Psoas muscle (tissue), 7 donors: ENCODE measurements at regions not wholly inside any gene's neighbourhood (a gene's known extent, or its start where the extent isn't known, plus 50 kb on each side); places are given as distances from the start of the nearest gene placed in this dataset.

Source experiments
- ATAC-seq, 4 donors: fragments of 200-7000 bp; cut with Tn5 transposase; one replicate each; pipeline ENCODE4 v1.9.1; 2020; ENCODE audit warnings: moderate library complexity in 3 of 4, mild to moderate bottlenecking in 2 of 4
- DNase-seq, 2 donors: peaks; one replicate each; pipeline ENCODE4 v3.0.0-alpha.2; 2020
- H3K27ac ChIP-seq: fragments of 200-600 bp; one replicate; pipeline ENCODE4 v1.8.0; 2022
- H3K27me3 ChIP-seq, 3 donors: fragments of 200-600 bp in 1 of 3; one replicate each; pipeline versions ENCODE4 v1.6.1 to v1.8.0; 2013 to 2022; ENCODE audit warnings: low read length in 2 of 3, mild to moderate bottlenecking in 2 of 3, moderate library complexity in 1 of 3; ENCODE audit not compliant: insufficient read depth in 3 of 3
- H3K36me3 ChIP-seq, 2 donors: fragments of 200-600 bp in 1 of 2; one replicate each; pipeline versions ENCODE4 v1.6.1 to v1.8.0; 2013 to 2022; ENCODE audit warnings: low read depth in 1 of 2, mild to moderate bottlenecking in 1 of 2, moderate library complexity in 1 of 2; ENCODE audit not compliant: insufficient read depth in 1 of 2
- H3K4me1 ChIP-seq: fragments of 200-600 bp; one replicate; pipeline ENCODE4 v1.8.0; 2022
- H3K4me3 ChIP-seq: fragments of 200-600 bp; one replicate; pipeline ENCODE4 v1.8.0; 2022; ENCODE audit warnings: mild to moderate bottlenecking
- H3K9me3 ChIP-seq: fragments of 200-600 bp; one replicate; pipeline ENCODE4 v1.8.0; 2022
- WGBS, 3 donors: extraction: QIAGEN DNeasy Blood & Tissue Kit; methylation state at CpG; one replicate each; pipeline versions ENCODE4 v1.1.6 to v1.1.7; 2013; 5-methylcytosine and 5-hydroxymethylcytosine counted together
- intact Hi-C, 2 donors: fragments of 100-400 bp; cut with DNase I; formaldehyde crosslinking; loops; one replicate each; pipeline versions ENCODE4 v1.11.0 to v1.14.2; 2022
- TF ChIP-seq, protein P1 (sequence below): fragments of 200-600 bp; IDR thresholded peaks from one replicate; pipeline ENCODE4 v1.8.0; 2022; ENCODE audit warnings: antibody characterized with exemption
- donor health status: healthy with polysubstance abuse.
- donor health status: DM: no; HTN: no; CAD: no; lungs with moderate emphysema.
- donor health status: Bipolar disorder and iron deficiency.
- donor health status: healthy.
- donor health status: DM: yes; HTN: yes; CAD: no.
- donor health status: DM: no; HTN: no; CAD: no.
- donor health status: DM: yes; HTN: yes; CAD: no.

DNA sequence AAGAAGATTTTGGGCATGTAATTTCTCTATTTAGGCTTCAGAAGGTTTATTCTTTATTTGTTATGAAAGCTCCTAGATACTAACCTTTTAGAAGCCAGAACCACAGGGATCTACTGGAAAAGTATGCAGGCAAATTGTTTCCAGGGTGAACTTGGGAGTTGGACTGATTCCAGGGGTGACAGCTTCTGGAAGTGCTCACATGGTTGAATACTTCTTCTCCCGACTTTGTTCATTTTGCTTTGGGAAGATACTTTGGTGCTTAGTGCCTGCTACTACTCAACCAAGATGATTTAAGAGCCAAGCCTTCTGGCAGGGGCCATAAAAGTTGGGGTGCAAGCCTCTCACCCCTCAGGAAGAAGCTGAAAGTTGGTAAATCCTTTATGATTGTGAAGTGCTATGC, 445.6 kb downstream of the ACTRT1 start:
- H3K36me3 ChIP-seq, result no peaks in the 10 kb centered on the region
- no peak for ATAC-seq
- H3K4me3 ChIP-seq, result no peak overlapping the region
- WGBS, 3 donors, result 43 to 55% (median 52%) methylated on average over 1 of the region's 1 CpG
- no peak overlapping the region for H3K27ac ChIP-seq
- TF ChIP-seq, protein P1, sequence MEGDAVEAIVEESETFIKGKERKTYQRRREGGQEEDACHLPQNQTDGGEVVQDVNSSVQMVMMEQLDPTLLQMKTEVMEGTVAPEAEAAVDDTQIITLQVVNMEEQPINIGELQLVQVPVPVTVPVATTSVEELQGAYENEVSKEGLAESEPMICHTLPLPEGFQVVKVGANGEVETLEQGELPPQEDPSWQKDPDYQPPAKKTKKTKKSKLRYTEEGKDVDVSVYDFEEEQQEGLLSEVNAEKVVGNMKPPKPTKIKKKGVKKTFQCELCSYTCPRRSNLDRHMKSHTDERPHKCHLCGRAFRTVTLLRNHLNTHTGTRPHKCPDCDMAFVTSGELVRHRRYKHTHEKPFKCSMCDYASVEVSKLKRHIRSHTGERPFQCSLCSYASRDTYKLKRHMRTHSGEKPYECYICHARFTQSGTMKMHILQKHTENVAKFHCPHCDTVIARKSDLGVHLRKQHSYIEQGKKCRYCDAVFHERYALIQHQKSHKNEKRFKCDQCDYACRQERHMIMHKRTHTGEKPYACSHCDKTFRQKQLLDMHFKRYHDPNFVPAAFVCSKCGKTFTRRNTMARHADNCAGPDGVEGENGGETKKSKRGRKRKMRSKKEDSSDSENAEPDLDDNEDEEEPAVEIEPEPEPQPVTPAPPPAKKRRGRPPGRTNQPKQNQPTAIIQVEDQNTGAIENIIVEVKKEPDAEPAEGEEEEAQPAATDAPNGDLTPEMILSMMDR, result no peak
- no peaks in the 10 kb centered on the region for H3K4me1 ChIP-seq
- intact Hi-C loops, result no loop called here
- H3K27me3 ChIP-seq, result no peaks in the 10 kb centered on the region
- H3K9me3 ChIP-seq, result no peaks in the 10 kb centered on the region
- no peak for DNase-seq

DNA sequence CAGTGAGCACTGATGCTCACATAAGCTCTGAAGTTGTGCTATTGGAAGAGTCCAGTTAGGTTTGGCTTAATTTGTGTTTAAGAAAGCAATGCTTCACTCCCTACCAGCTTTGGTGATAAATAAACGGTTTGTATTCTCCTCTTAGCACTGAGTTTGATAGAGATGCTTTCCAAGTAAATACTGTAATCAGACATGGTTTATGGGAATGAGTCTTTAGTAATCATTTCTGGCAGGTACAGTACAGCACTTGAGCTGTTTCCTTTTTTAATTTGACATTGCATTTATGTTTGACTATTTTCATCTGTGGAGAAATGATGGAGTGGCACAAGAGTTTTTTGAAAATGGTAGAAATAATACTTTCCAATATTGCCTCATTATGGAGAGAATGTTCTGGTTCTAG, 455.3 kb downstream of the ACTRT1 start:
- H3K4me3 ChIP-seq, result no peak overlapping the region
- ATAC-seq (no peak), DNase-seq (no peak)
- H3K9me3 ChIP-seq, result no peaks in the 10 kb centered on the region
- intact Hi-C loops, result no loop called here
- 32 to 64% (median 36%) methylated on average over 1 of the region's 1 CpG for WGBS, 3 donors
- no peak overlapping the region for H3K27ac ChIP-seq
- no peaks in the 10 kb centered on the region for H3K36me3 ChIP-seq
- H3K4me1 ChIP-seq, result no peaks in the 10 kb centered on the region
- no peaks in the 10 kb centered on the region for H3K27me3 ChIP-seq
- TF ChIP-seq, protein P1, result no peak

DNA sequence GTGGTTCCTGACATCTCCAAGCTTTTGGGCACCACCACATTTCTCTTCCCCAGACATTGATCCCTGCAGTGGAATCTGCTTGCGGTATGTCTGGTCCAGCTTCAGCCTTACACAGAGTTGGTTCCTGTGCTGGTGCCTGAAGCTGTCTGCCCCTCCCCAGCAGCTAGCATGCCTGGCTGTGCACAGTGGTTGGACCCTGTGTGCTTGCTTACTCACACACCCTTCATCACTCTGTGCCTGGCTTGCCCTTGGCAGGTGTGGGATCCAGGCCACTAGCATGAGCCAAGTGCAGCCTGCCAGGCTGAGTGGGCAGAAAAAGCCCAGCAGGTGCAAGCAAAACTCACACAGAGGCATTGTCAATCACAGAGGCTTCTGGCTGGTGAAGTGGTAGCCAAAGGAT, 473.8 kb downstream of the ACTRT1 start:
- H3K27ac ChIP-seq, result no peak overlapping the region
- 86 to 100% (median 92%) methylated on average over 1 of the region's 1 CpG for WGBS, 3 donors
- peak in 2 of 4 donors; percentile 31 to 69 for ATAC-seq
- H3K4me3 ChIP-seq, result no peak overlapping the region
- H3K27me3 ChIP-seq, result no peaks in the 10 kb centered on the region
- intact Hi-C loops, result no loop called here
- TF ChIP-seq, protein P1, result no peak
- no peaks in the 10 kb centered on the region for H3K9me3 ChIP-seq
- DNase-seq, result no peak
- no peaks in the 10 kb centered on the region for H3K36me3 ChIP-seq
- no peaks in the 10 kb centered on the region for H3K4me1 ChIP-seq

DNA sequence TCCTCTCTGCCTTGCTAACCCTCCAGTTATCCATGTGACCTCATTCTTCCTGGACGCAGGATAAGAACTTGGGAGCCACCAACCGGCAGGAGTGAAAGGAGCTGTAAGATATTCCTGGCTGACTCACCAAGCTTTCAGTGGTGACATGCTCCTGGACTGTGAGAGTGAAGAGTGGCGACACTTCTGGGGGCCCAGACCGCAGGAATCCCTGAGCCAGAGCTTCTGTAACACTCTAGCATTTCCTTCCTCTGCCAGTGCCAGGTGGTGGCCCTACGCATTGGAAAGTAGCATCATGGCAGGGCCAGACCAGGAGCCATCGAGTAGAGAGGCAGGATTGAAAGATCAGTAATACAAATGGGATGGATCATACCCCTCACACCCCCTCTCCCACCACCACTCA, 474.3 kb downstream of the ACTRT1 start:
- H3K27ac ChIP-seq, result no peak overlapping the region
- H3K9me3 ChIP-seq, result no peaks in the 10 kb centered on the region
- TF ChIP-seq, protein P1, result no peak
- 61 to 88% (median 75%) methylated on average over 5 to 6 of the region's 6 CpGs for WGBS, 3 donors
- intact Hi-C loops, result no loop called here
- ATAC-seq, result peak in 2 of 4 donors; percentile 39 to 68
- no peaks in the 10 kb centered on the region for H3K27me3 ChIP-seq
- no peak for DNase-seq
- no peaks in the 10 kb centered on the region for H3K36me3 ChIP-seq
- H3K4me1 ChIP-seq, result no peaks in the 10 kb centered on the region
- no peak overlapping the region for H3K4me3 ChIP-seq

DNA sequence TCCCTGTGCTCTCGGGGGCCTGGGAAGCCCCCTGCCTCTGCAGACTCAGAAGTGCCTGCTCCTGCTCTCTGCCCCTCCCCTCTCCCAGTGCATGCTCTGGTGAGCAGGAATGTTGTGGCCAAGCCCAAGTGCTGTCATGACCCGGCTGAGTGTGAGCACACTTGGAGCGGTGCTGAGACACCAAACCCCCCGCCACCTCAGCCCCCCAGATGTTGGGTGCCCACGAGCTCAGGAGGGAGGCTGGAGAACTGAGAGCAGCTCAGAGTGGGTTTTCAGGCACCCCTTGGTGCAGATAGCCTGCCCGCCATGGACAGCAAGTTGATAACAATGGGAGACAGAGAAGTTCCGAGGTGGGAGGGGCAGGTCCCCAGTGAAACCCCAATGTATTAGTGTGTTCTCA, 477.4 kb downstream of the ACTRT1 start:
- Histone ChIP-seq H3K27me3 (no peaks in the 10 kb centered on the region), H3K27ac (no peak overlapping the region), H3K4me1 (no peaks in the 10 kb centered on the region), H3K36me3 (no peaks in the 10 kb centered on the region), H3K9me3 (no peaks in the 10 kb centered on the region), H3K4me3 (no peak overlapping the region)
- TF ChIP-seq, protein P1, result no peak
- 78 to 85% (median 83%) methylated on average over 6 to 7 of the region's 7 CpGs for WGBS, 3 donors
- intact Hi-C loops, result no loop called here
- no peak for DNase-seq
- no peak for ATAC-seq
